WTC11 (cell line): ENCODE measurements at regions not wholly inside any gene's neighbourhood (a gene's known extent, or its start where the extent isn't known, plus 50 kb on each side); places are given as distances from the start of the nearest gene placed in this dataset.

ENCODE experiments used
- CTCF ChIP-seq: fragments of 200-600 bp; IDR thresholded peaks from 2 replicates; pipeline ENCODE4 v1.8.0; 2022; ENCODE audit warnings: antibody characterized with exemption
- ETV6 ChIP-seq: sonication (generic); formaldehyde crosslinking; IDR thresholded peaks from 2 replicates; pipeline ENCODE4 v1.8.1; 2022; ENCODE audit warnings: mild to moderate bottlenecking, missing genetic modification reagents
- IRF1 ChIP-seq: sonication (generic); formaldehyde crosslinking; IDR thresholded peaks from 2 replicates; pipeline ENCODE4 v1.8.0; 2023; ENCODE audit warnings: missing genetic modification reagents
- KAT7 ChIP-seq: sonication (generic); formaldehyde crosslinking; IDR thresholded peaks from 2 replicates; pipeline ENCODE4 v1.8.1; 2023; ENCODE audit warnings: missing genetic modification reagents, mild to moderate bottlenecking, borderline replicate concordance
- NFYB ChIP-seq: sonication (generic); formaldehyde crosslinking; conservative IDR thresholded peaks from 2 replicates; pipeline ENCODE4 v1.8.0; 2022; ENCODE audit warnings: low read depth, missing genetic modification reagents
- SP1 ChIP-seq: sonication (generic); formaldehyde crosslinking; conservative IDR thresholded peaks from 2 replicates; pipeline ENCODE4 v1.8.1; 2022; ENCODE audit warnings: missing genetic modification reagents
- USF2 ChIP-seq: sonication (generic); formaldehyde crosslinking; IDR thresholded peaks from 2 replicates; pipeline ENCODE4 v1.8.1; 2023; ENCODE audit warnings: mild to moderate bottlenecking, missing genetic modification reagents, moderate library complexity
- TF ChIP-seq, protein P1 (sequence below): sonication (generic); formaldehyde crosslinking; conservative IDR thresholded peaks from 2 replicates; pipeline ENCODE4 v1.8.1; 2022; ENCODE audit warnings: mild to moderate bottlenecking, missing genetic modification reagents
- TF ChIP-seq, protein P2 (sequence below): sonication (generic); formaldehyde crosslinking; IDR thresholded peaks from 2 replicates; pipeline ENCODE4 v1.8.1; 2023; ENCODE audit warnings: mild to moderate bottlenecking, missing genetic modification reagents, moderate library complexity
- TF ChIP-seq, protein P3 (sequence below): sonication (generic); formaldehyde crosslinking; IDR thresholded peaks from 2 replicates; pipeline ENCODE4 v1.8.0; 2022; ENCODE audit warnings: mild to moderate bottlenecking, missing genetic modification reagents

- TF ChIP-seq NFYB (CRISPR knock-in tag) (no peak), SP1 (CRISPR knock-in tag) (no peak), KAT7 (CRISPR knock-in tag) (no peak), CTCF (peak; percentile 21; the same call in 1 of the 2 replicates), ETV6 (CRISPR knock-in tag) (no peak), IRF1 (no peak), USF2 (CRISPR knock-in tag) (no peak)
- TF ChIP-seq, protein P1, sequence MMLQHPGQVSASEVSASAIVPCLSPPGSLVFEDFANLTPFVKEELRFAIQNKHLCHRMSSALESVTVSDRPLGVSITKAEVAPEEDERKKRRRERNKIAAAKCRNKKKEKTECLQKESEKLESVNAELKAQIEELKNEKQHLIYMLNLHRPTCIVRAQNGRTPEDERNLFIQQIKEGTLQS (CRISPR knock-in tag) = no peak
- TF ChIP-seq, protein P2, sequence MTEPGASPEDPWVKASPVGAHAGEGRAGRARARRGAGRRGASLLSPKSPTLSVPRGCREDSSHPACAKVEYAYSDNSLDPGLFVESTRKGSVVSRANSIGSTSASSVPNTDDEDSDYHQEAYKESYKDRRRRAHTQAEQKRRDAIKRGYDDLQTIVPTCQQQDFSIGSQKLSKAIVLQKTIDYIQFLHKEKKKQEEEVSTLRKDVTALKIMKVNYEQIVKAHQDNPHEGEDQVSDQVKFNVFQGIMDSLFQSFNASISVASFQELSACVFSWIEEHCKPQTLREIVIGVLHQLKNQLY (CRISPR knock-in tag) = no peak
- TF ChIP-seq, protein P3, sequence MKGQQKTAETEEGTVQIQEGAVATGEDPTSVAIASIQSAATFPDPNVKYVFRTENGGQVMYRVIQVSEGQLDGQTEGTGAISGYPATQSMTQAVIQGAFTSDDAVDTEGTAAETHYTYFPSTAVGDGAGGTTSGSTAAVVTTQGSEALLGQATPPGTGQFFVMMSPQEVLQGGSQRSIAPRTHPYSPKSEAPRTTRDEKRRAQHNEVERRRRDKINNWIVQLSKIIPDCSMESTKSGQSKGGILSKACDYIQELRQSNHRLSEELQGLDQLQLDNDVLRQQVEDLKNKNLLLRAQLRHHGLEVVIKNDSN (CRISPR knock-in tag) = no peak
Measured at GRCh38 chr15:60272623-60273022, 125.2 kb downstream of the ANXA2 start.
